Memory B cell (primary cell): ENCODE measurements at regions not wholly inside any gene's neighbourhood (a gene's known extent, or its start where the extent isn't known, plus 50 kb on each side); places are given as distances from the start of the nearest gene placed in this dataset.

Experiments used
- ATAC-seq: fragments of 150-1000 bp; cut with Tn5 transposase; 2 replicates; pipeline ENCODE4 v1.10.0; 2021; ENCODE audit warnings: low read depth, mild to moderate bottlenecking, moderate library complexity
- DNase-seq, 2 donors: peaks; one replicate each; pipeline ENCODE4 v3.0.0; 2022; ENCODE audit warnings: low spot score in 2 of 2
- H3K27ac Mint-ChIP-seq: one replicate; pipeline ENCODE4 v1.8.0; 2022; ENCODE audit warnings: mild to moderate bottlenecking, moderate library complexity, mixed read lengths
- H3K27me3 Mint-ChIP-seq: one replicate; pipeline ENCODE4 v1.8.0; 2022; ENCODE audit warnings: mixed read lengths
- H3K36me3 Mint-ChIP-seq: one replicate; pipeline ENCODE4 v1.8.0; 2022; ENCODE audit warnings: mild to moderate bottlenecking, mixed read lengths
- H3K4me1 Mint-ChIP-seq: one replicate; pipeline ENCODE4 v1.8.0; 2022; ENCODE audit warnings: mixed read lengths
- H3K4me3 Mint-ChIP-seq: one replicate; pipeline ENCODE4 v1.8.0; 2022; ENCODE audit warnings: mild to moderate bottlenecking, moderate library complexity, mixed read lengths
- H3K9me3 Mint-ChIP-seq: one replicate; pipeline ENCODE4 v1.8.0; 2022; ENCODE audit warnings: mixed read lengths

GRCh38 chr6:130314271-130314670 is 51.5 kb upstream of the TMEM200A start:
- no peaks in the 10 kb centered on the region for H3K9me3 Mint-ChIP-seq
- H3K27ac Mint-ChIP-seq: no peak overlapping the region
- H3K27me3 Mint-ChIP-seq: no peaks in the 10 kb centered on the region
- no peak overlapping the region for H3K4me3 Mint-ChIP-seq
- no peaks in the 10 kb centered on the region for H3K36me3 Mint-ChIP-seq
- no peaks in the 10 kb centered on the region for H3K4me1 Mint-ChIP-seq
- no peak for ATAC-seq
- no peak for DNase-seq

- H3K36me3 Mint-ChIP-seq: no peaks in the 10 kb centered on the region
- ATAC-seq: no peak
- no peak overlapping the region for H3K27ac Mint-ChIP-seq
- H3K4me1 Mint-ChIP-seq: no peaks in the 10 kb centered on the region
- H3K27me3 Mint-ChIP-seq: no peaks in the 10 kb centered on the region
- H3K4me3 Mint-ChIP-seq: no peak overlapping the region
- no peak for DNase-seq
- H3K9me3 Mint-ChIP-seq: no peaks in the 10 kb centered on the region
These were observed 52.6 kb upstream of the TMEM200A start for GRCh38 chr6:130313206-130313605.

GRCh38 chr6:130309028-130309427 is 56.8 kb upstream of the TMEM200A start:
- H3K27me3 Mint-ChIP-seq: no peaks in the 10 kb centered on the region
- no peaks in the 10 kb centered on the region for H3K36me3 Mint-ChIP-seq
- H3K4me3 Mint-ChIP-seq: no peak overlapping the region
- peaks cover 3% of the 10 kb centered on the region for H3K4me1 Mint-ChIP-seq
- no peaks in the 10 kb centered on the region for H3K9me3 Mint-ChIP-seq
- H3K27ac Mint-ChIP-seq: no peak overlapping the region
- ATAC-seq (no peak), DNase-seq (no peak)

GRCh38 chr6:130307752-130308361 is 58.0 kb upstream of the TMEM200A start:
- H3K9me3 Mint-ChIP-seq: no peaks in the 10 kb centered on the region
- ATAC-seq (no peak), DNase-seq (no peak)
- H3K4me1 Mint-ChIP-seq: peaks cover 3% of the 10 kb centered on the region
- no peak overlapping the region for H3K4me3 Mint-ChIP-seq
- no peaks in the 10 kb centered on the region for H3K36me3 Mint-ChIP-seq
- H3K27ac Mint-ChIP-seq: no peak overlapping the region
- no peaks in the 10 kb centered on the region for H3K27me3 Mint-ChIP-seq

GRCh38 chr6:130306377-130306776 is 59.4 kb upstream of the TMEM200A start:
- peaks cover 4% of the 10 kb centered on the region for H3K36me3 Mint-ChIP-seq
- H3K4me3 Mint-ChIP-seq: no peak overlapping the region
- H3K4me1 Mint-ChIP-seq: peaks cover 3% of the 10 kb centered on the region
- no peak for ATAC-seq
- H3K27me3 Mint-ChIP-seq: no peaks in the 10 kb centered on the region
- H3K9me3 Mint-ChIP-seq: peaks cover 5% of the 10 kb centered on the region
- no peak overlapping the region for H3K27ac Mint-ChIP-seq
- DNase-seq: no peak

- ATAC-seq (no peak), DNase-seq (no peak)
- Mint-ChIP-seq H3K4me3 (no peak overlapping the region), H3K9me3 (peaks cover 5% of the 10 kb centered on the region), H3K27me3 (no peaks in the 10 kb centered on the region), H3K36me3 (peaks cover 6% of the 10 kb centered on the region), H3K27ac (no peak overlapping the region), H3K4me1 (peaks cover 3% of the 10 kb centered on the region)
These were observed 62.4 kb upstream of the TMEM200A start for GRCh38 chr6:130303431-130303830.

- Mint-ChIP-seq H3K27ac (no peak overlapping the region), H3K36me3 (peaks cover 8% of the 10 kb centered on the region), H3K27me3 (no peaks in the 10 kb centered on the region), H3K4me1 (no peaks in the 10 kb centered on the region), H3K4me3 (no peak overlapping the region), H3K9me3 (peaks cover 5% of the 10 kb centered on the region)
- ATAC-seq (no peak), DNase-seq (no peak)
These were observed 67.6 kb upstream of the TMEM200A start for GRCh38 chr6:130298258-130298657.

- DNase-seq (no peak), ATAC-seq (no peak)
- Mint-ChIP-seq H3K4me1 (no peaks in the 10 kb centered on the region), H3K27ac (no peak overlapping the region), H3K4me3 (no peak overlapping the region), H3K36me3 (peaks cover 5% of the 10 kb centered on the region), H3K27me3 (no peaks in the 10 kb centered on the region), H3K9me3 (peaks cover under 1% of the 10 kb centered on the region)
These were observed 69.0 kb upstream of the TMEM200A start for GRCh38 chr6:130296854-130297253.

- H3K4me1 Mint-ChIP-seq: no peaks in the 10 kb centered on the region
- H3K4me3 Mint-ChIP-seq: no peak overlapping the region
- ATAC-seq: peak; percentile 60
- no peak for DNase-seq
- no peaks in the 10 kb centered on the region for H3K9me3 Mint-ChIP-seq
- no peak overlapping the region for H3K27ac Mint-ChIP-seq
- peaks cover 2% of the 10 kb centered on the region for H3K36me3 Mint-ChIP-seq
- H3K27me3 Mint-ChIP-seq: no peaks in the 10 kb centered on the region
These were observed 71.0 kb upstream of the SAMD3 start for GRCh38 chr6:130293800-130294199.

- H3K27me3 Mint-ChIP-seq: no peaks in the 10 kb centered on the region
- ATAC-seq (no peak), DNase-seq (no peak)
- H3K27ac Mint-ChIP-seq: no peak overlapping the region
- H3K36me3 Mint-ChIP-seq: no peaks in the 10 kb centered on the region
- H3K4me3 Mint-ChIP-seq: no peak overlapping the region
- H3K9me3 Mint-ChIP-seq: no peaks in the 10 kb centered on the region
- peaks cover 3% of the 10 kb centered on the region for H3K4me1 Mint-ChIP-seq
These were observed 65.3 kb upstream of the SAMD3 start for GRCh38 chr6:130288065-130288464.

- Mint-ChIP-seq H3K4me3 (no peak overlapping the region), H3K9me3 (no peaks in the 10 kb centered on the region)
- peak; percentile 56 for ATAC-seq
These were observed 59.7 kb upstream of the SAMD3 start for GRCh38 chr6:130282234-130282995.

GRCh38 chr6:130276507-130276906 is 53.8 kb upstream of the SAMD3 start:
- Mint-ChIP-seq H3K36me3 (peaks cover 16% of the 10 kb centered on the region), H3K27ac (no peak overlapping the region), H3K27me3 (no peaks in the 10 kb centered on the region), H3K4me3 (no peak overlapping the region), H3K4me1 (peaks cover 3% of the 10 kb centered on the region), H3K9me3 (peaks cover 13% of the 10 kb centered on the region)
- DNase-seq: no peak
- ATAC-seq: no peak

More at GRCh38 chr6:130282234-130282995, 59.7 kb upstream of the SAMD3 start:
- peaks cover 5% of the 10 kb centered on the region for H3K4me1 Mint-ChIP-seq
- H3K36me3 Mint-ChIP-seq: no peaks in the 10 kb centered on the region
- no peak for DNase-seq
- H3K27me3 Mint-ChIP-seq: peaks cover 2% of the 10 kb centered on the region
- no peak overlapping the region for H3K27ac Mint-ChIP-seq

- Mint-ChIP-seq H3K4me1 (peaks cover 2% of the 10 kb centered on the region), H3K27ac (no peak overlapping the region), H3K27me3 (no peaks in the 10 kb centered on the region), H3K4me3 (no peak overlapping the region), H3K36me3 (peaks cover 19% of the 10 kb centered on the region), H3K9me3 (peaks cover 16% of the 10 kb centered on the region)
- DNase-seq: no peak
- ATAC-seq: no peak
These were observed 51.3 kb upstream of the SAMD3 start for GRCh38 chr6:130274007-130274406.
